Ovary (tissue), 7 donors: ENCODE measurements at regions not wholly inside any gene's neighbourhood (a gene's known extent, or its start where the extent isn't known, plus 50 kb on each side); places are given as distances from the start of the nearest gene placed in this dataset.

ENCODE experiments used
- DNase-seq, 5 donors: peaks; one replicate each; pipeline ENCODE4 v3.0.0-alpha.2; 2019 to 2020
- H3K27ac ChIP-seq, 2 donors: fragments of 200-600 bp; one replicate each; pipeline versions ENCODE4 v1.5.1 to v1.8.0; 2019 to 2022
- H3K27me3 ChIP-seq: fragments of 200-600 bp; one replicate; pipeline ENCODE4 v1.8.0; 2022
- H3K36me3 ChIP-seq: fragments of 200-600 bp; sonication (generic); one replicate; pipeline ENCODE4 v1.5.1; 2019
- H3K4me1 ChIP-seq: one replicate; pipeline ENCODE4 v1.8.1; 2013; ENCODE audit warnings: mild to moderate bottlenecking, moderate library complexity; ENCODE audit not compliant: insufficient read depth
- H3K4me3 ChIP-seq: fragments of 200-600 bp; sonication (generic); one replicate; pipeline ENCODE4 v1.5.1; 2017
- H3K9me3 ChIP-seq, 2 donors: fragments of 200-600 bp in 1 of 2; sonication (generic) in 1 of 2; one replicate each; pipeline versions ENCODE4 v1.5.1 to v1.8.1; 2013 to 2019; ENCODE audit warnings: mild to moderate bottlenecking in 1 of 2, moderate library complexity in 1 of 2
- EP300 ChIP-seq: sonication (generic); formaldehyde crosslinking; IDR thresholded peaks from one replicate; pipeline ENCODE4 v1.6.1; 2017; ENCODE audit warnings: antibody characterized with exemption
- POLR2A ChIP-seq: fragments of 450-650 bp; IDR thresholded peaks from one replicate; pipeline ENCODE4 v1.6.1; 2017; ENCODE audit warnings: antibody characterized with exemption, mild to moderate bottlenecking, moderate library complexity
- WGBS, 3 donors: extraction: QIAGEN DNeasy Blood & Tissue Kit in 1 of 3; methylation state at CpG; one replicate each; pipeline versions ENCODE4 v1.1.5 to v1.1.7; 2013 to 2017; 5-methylcytosine and 5-hydroxymethylcytosine counted together
- intact Hi-C, 4 donors: fragments of 100-400 bp; cut with DNase I; formaldehyde crosslinking; loops; one replicate each; pipeline versions ENCODE4 v1.11.0 to v1.15.1; 2022 to 2023
- TF ChIP-seq, protein P1 (sequence below), 3 donors: fragments of 450-650 bp in 2 of 3; fragments of 200-600 bp in 1 of 3; IDR thresholded peaks; one replicate each; pipeline versions ENCODE4 v1.5.1 to v1.8.0; 2016 to 2022; ENCODE audit warnings: antibody characterized with exemption in 3 of 3, mild to moderate bottlenecking in 1 of 3
- donor health status: DM: no; HTN: no; CAD: no; lungs with moderate emphysema.
- donor health status: DM: no; HTN: no; CAD: no.
- donor health status: Bipolar disorder and iron deficiency.
- donor health status: DM: no; HTN: no; CAD: no.
- donor health status: DM: yes; HTN: yes; CAD: no.

DNA sequence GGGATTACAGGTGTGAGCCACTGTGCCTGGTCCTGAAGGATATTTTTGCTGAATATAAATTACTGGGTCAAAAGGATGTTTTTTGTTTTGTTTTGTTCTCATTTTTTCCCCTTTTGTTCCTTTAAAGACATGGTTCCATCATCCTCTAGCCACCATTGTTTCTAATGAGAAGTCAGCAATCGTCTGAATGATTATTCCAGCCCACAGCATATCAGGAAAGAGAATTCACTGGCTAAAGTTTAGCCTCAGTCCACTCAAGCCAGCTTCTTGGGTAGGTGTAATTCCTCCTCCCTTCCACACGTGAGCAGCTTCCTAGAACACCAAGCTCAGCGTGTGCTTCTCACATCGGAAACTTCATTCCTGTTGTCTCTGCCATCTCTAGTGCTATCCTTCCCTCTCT, 112.8 kb upstream of the INSIG1 start:
- intact Hi-C loops = no loop called here
- no peak for DNase-seq
- Histone ChIP-seq H3K9me3 (peaks cover 0 to 3% of the 10 kb centered on the region in 2 donors), H3K4me3 (no peak overlapping the region), H3K27ac (no peak overlapping the region), H3K4me1 (no peaks in the 10 kb centered on the region), H3K36me3 (no peaks in the 10 kb centered on the region), H3K27me3 (no peaks in the 10 kb centered on the region)
- WGBS, 3 donors = 64 to 86% (median 80%) methylated on average over 4 of the region's 4 CpGs
- TF ChIP-seq POLR2A (no peak), EP300 (no peak)
- TF ChIP-seq, protein P1, sequence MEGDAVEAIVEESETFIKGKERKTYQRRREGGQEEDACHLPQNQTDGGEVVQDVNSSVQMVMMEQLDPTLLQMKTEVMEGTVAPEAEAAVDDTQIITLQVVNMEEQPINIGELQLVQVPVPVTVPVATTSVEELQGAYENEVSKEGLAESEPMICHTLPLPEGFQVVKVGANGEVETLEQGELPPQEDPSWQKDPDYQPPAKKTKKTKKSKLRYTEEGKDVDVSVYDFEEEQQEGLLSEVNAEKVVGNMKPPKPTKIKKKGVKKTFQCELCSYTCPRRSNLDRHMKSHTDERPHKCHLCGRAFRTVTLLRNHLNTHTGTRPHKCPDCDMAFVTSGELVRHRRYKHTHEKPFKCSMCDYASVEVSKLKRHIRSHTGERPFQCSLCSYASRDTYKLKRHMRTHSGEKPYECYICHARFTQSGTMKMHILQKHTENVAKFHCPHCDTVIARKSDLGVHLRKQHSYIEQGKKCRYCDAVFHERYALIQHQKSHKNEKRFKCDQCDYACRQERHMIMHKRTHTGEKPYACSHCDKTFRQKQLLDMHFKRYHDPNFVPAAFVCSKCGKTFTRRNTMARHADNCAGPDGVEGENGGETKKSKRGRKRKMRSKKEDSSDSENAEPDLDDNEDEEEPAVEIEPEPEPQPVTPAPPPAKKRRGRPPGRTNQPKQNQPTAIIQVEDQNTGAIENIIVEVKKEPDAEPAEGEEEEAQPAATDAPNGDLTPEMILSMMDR (IDR thresholded peaks at IDR 0.05) = no peak

DNA sequence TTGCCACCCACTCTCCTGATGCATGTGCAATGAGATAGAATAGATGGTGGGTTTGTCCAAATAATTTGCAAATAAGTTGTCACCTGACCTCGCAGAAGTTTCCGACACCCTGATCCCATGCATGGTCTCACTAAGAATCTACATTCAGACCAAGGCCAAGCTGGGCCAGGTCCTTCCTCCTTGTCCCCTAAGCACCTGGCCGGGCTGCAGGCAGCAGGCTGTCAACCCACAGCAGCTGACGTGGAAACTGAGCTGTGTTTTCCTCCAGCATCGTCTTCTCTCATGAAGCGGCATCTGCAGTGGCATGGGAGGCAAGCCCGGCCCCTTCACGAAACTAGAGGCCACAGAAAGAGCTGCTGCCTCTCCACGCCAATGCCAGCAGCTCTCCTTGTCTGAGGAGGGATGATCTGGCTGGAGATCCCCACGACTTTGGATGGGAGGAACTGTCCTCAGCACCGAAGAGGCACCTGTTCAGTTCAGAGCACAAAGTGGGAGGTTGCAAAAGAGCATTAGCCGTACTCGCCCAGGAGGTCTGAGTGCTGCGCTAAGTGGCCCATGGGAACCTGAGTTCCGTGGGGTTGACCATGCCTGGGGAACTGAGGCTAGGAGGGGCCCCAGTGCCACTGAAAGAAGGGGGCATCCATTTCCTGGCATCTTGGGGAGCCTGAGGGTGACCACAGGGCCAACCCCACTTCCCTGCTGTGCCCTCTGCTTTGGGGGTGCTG, 110.5 kb upstream of the INSIG1 start:
- Histone ChIP-seq H3K27ac (no peak overlapping the region), H3K4me1 (no peaks in the 10 kb centered on the region), H3K9me3 (peaks cover 0 to 3% of the 10 kb centered on the region in 2 donors), H3K27me3 (no peaks in the 10 kb centered on the region), H3K4me3 (no peak overlapping the region), H3K36me3 (no peaks in the 10 kb centered on the region)
- 76 to 80% (median 79%) methylated on average over 15 of the region's 15 CpGs for WGBS, 3 donors
- intact Hi-C loops = no loop called here
- no peak for TF ChIP-seq POLR2A
- TF ChIP-seq, protein P1 (IDR thresholded peaks at IDR 0.05) = no peak
- TF ChIP-seq EP300 = no peak
- DNase-seq = no peak

DNA sequence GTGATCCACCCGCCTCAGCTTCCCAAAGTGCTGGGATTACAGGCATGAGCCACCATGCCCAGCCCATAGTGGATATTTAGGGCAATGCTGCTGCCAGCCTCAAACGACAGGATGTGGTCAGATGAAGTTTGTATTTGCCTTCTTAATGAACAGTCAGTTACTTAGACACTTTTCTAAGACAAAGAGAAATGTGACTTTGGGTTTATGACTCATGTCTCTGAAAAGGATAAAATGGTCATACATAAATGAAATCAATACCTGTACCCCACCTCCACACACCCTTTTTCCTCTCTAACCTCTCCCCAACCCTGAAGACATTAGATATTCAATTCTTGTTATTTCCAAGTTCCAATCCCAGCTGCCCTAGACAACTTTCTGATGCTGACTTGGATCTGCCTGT, 109.3 kb upstream of the INSIG1 start:
- intact Hi-C loops = no loop called here
- no peaks in the 10 kb centered on the region for H3K4me1 ChIP-seq
- peaks cover 0 to 3% of the 10 kb centered on the region in 2 donors for H3K9me3 ChIP-seq
- DNase-seq = no peak
- 65 to 84% (median 67%) methylated on average over 2 of the region's 2 CpGs for WGBS, 3 donors
- no peak overlapping the region for H3K27ac ChIP-seq
- no peaks in the 10 kb centered on the region for H3K27me3 ChIP-seq
- TF ChIP-seq EP300 (no peak), POLR2A (no peak)
- TF ChIP-seq, protein P1 (IDR thresholded peaks at IDR 0.05) = no peak
- no peaks in the 10 kb centered on the region for H3K36me3 ChIP-seq
- H3K4me3 ChIP-seq = no peak overlapping the region

DNA sequence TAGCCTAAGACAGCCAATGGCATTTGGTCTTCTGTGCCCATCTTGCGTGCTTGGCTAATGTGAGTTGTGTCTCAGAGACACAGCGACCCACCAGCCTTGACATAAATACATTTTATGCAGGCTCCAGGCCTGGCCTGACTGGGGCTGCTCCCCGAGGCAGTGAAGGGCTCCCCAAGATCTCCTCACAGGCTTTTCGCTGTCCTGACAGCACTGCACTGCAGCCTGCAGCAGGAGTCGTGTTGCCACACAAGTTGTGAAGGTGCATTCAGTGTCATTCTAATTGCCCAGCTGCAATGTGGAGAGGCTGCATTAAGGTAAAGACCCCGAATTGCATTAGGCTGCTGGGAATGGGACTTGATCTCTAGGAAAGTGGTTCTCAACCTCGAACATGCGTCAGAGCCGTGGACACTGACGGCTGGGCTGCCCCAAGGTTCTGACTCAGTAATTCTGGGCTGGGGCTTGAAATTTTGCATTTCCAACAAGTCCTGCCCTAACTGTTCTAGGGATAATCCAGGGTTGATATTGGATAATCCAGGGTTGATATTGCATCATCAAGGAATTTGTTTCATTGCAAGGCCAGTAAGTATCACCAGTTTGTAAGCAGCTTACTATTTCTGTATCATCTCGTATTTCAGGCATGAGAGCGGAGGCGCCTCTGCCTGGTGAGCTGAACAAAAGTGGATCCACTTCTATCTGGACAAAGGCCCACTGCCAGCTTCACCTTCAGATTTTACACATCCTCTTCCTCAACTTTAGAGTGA, 108.7 kb upstream of the INSIG1 start:
- peaks cover 0 to 3% of the 10 kb centered on the region in 2 donors for H3K9me3 ChIP-seq
- H3K4me1 ChIP-seq = no peaks in the 10 kb centered on the region
- intact Hi-C loops = no loop called here
- no peak for DNase-seq
- TF ChIP-seq, protein P1 (IDR thresholded peaks at IDR 0.05) = no peak
- TF ChIP-seq EP300 = no peak
- TF ChIP-seq POLR2A = no peak
- H3K27me3 ChIP-seq = no peaks in the 10 kb centered on the region
- H3K4me3 ChIP-seq = no peak overlapping the region
- H3K27ac ChIP-seq = no peak overlapping the region
- no peaks in the 10 kb centered on the region for H3K36me3 ChIP-seq
- 75 to 79% (median 75%) methylated on average over 13 of the region's 13 CpGs for WGBS, 3 donors
